ENCODE measurements at regions not wholly inside any gene's neighbourhood (a gene's known extent, or its start where the extent isn't known, plus 50 kb on each side); places are given as distances from the start of the nearest gene placed in this dataset.

- DNase-seq (ENCODE audit: low spot score): no peak
Measured at GRCh38 chr12:91622037-91622436, 439.4 kb upstream of the DCN start.

GRCh38 chr12:91620992-91621391, 438.4 kb upstream of the DCN start:
- no peak for DNase-seq (ENCODE audit: low spot score)

DNA sequence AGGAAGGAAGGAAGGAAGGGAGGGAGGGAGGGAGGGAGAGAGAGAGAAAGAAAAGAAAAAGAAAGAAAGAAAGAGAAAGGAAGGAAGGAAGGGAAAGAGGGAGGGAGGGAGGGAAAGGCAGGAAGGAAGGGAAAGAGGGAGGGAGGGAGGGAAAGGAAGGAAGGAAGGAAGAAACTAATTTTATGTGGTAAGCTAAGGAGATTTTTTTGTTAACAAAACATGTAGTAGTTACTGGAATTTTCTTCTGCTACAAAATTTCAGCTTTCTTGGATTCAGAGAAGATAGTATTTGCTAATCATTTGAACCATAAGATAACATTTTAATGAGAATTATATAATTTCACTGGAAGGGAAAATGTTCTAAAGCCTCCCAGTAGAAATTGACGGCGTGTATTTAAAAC, 437.8 kb upstream of the DCN start:
- no peak for DNase-seq (ENCODE audit: low spot score)

- no peak for DNase-seq (ENCODE audit: low spot score)
Measured at GRCh38 chr12:91618281-91618680, 435.7 kb upstream of the DCN start.

GRCh38 chr12:91617818-91618217, 435.2 kb upstream of the DCN start:
- DNase-seq (ENCODE audit: low spot score): no peak

DNA sequence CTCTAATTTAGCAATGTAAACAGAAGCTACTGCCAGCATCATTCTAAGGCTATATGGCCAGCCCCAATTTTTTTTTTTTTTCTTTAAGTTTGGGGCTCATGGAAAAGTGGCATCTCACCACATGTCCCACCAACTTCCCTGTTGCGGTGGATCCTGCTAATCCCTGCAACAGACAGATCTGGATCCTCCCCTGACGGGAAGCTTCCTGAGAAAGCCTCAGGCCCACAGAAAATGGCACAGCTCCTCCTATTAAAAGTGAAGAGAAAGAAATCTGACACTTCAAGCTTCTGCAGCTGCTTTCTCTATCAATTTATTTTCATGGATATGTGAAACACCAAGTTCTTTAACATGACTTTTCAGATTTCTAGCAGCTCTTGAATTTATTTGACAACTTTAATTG, 433.8 kb upstream of the DCN start:
- DNase-seq (ENCODE audit: low spot score): no peak

GRCh38 chr12:91613223-91613779, 430.7 kb upstream of the DCN start:
- DNase-seq (ENCODE audit: low spot score): no peak

DNA sequence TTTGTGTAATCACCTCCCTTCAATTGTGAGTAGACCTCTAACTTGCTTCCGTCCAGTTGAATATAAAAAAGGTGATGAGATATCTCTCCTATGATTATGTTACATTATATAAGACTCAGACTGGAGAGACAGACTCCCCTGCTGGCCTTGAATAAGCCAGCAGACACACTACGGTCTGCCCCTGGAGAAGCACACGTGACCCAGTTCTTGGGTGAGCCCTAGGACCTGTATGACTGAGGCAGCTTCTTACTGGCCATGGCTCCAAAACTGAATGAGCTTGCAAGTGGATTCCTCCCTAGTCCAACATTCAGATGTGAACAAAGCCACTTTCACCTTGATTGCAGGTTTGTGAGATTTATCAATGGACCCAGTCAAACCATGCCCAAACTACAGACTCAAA, 427.9 kb upstream of the DCN start:
- DNase-seq (ENCODE audit: low spot score): no peak

DNA sequence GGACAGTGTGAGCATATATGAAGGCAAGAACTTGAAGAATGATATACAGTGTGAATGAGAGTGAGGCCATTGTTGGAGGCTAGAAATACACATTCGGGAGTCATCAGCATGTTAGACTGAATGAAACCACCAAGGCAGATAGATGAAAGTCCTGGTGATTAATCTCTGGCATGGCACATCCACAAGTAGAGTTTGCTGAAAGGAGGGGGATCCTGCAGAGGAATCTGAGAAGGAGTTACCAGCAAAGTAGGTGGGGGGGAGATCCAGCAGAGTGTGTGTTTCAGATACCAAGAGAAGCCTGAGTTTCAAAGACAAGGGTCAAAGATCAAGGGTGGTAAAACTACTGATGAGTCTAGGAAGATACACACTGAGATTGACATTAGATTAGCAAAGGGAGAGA, 426.7 kb upstream of the DCN start:
- no peak for DNase-seq (ENCODE audit: low spot score)

GRCh38 chr12:91608542-91608941, 425.9 kb upstream of the DCN start:
- no peak for DNase-seq (ENCODE audit: low spot score)

DNA sequence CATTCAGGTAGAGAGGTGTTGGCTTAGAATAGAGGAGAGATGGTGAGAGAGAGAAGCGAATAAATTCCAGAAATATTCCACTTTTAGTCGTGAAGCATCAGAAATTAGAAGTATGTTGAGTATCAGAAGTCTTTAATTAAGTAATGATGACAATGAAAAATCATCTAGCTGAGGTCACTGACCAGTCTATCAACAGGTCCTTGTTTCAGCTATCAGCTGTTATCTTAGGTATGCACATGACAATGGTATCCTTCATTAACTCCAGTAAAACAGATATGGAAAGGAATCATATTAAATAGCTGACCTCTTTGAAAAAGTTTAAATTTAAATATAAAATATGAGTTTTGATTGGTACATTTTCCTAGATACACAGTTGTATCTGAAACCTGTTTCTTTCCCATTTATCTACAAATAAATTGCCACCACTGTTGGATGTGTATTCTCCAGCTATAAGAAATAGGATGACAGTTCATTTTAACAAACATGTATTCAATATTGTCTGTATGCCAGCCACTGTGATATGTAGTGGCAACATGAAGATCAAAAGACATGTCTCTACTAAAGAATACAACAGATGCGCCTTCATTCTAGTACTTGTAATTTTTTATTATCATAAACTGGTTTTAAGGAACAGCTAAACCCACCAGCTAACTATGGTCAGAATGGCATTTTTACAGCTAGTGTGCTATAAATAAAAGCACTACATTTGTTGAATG, 424.2 kb upstream of the DCN start:
- no peak for DNase-seq (ENCODE audit: low spot score)

- no peak for DNase-seq (ENCODE audit: low spot score)
Measured at GRCh38 chr12:91604897-91605296, 422.3 kb upstream of the DCN start.

DNA sequence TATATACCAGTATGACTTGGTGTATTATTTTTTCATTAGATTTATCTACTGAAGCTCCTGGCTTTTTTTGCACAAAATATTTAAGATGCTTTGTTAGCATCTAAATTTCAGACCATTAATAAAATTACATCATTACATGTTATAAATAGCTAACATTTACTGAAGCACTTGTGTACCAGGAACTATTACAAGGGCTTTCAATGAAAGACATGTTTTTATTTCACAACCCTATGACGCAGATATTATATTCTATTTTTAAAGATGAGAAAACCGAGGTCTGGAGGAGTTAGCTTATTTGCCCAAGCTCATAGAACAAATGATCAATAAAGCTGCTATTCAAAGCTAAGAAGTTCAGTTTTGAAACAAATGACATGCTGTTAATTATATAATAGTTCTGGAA, 420.4 kb upstream of the DCN start:
- DNase-seq (ENCODE audit: low spot score): no peak

DNA sequence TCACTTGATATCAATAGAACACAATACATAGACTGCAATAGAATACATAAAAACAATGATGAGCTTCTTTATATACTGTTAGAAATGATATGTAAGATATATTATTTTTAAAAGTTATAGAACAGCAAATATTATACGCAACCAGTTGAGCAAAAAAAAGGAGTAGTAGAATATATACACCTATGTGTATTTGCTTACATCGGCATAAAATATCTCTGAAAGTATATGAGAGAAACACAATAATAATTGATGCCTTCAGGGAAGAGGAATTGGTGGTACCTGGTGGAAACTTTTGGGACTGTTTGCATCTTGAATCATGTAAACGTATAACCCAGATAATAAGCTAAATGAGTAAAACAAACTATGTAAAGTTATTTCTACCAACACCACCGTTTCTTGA, 418.4 kb upstream of the DCN start:
- no peak for DNase-seq (ENCODE audit: low spot score)

GRCh38 chr12:91594715-91595114, 412.1 kb upstream of the DCN start:
- DNase-seq (ENCODE audit: low spot score): no peak

DNA sequence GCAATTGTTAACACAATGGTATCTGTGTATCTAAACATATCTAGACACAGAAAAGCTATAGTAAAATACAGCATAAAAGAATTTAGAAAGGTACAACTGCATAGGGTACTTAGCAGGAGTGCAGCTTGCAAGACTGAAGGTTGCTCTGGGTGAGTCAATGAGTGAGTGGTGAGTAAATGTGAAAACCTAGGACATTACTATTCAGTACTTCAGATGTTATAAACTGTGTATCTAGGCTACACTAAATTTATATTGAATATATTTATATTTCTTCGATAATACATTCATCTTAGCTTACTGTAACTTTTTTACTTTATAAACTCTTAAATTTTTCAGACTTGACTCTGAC, 409.0 kb upstream of the DCN start:
- no peak for DNase-seq (ENCODE audit: low spot score)

GRCh38 chr12:91590966-91591638, 408.5 kb upstream of the DCN start:
- DNase-seq (ENCODE audit: low spot score): no peak

- no peak for DNase-seq (ENCODE audit: low spot score)
Measured at GRCh38 chr12:91588874-91589454, 406.3 kb upstream of the DCN start.

- DNase-seq (ENCODE audit: low spot score): no peak
Measured at GRCh38 chr12:91586015-91586414, 403.4 kb upstream of the DCN start.

DNA sequence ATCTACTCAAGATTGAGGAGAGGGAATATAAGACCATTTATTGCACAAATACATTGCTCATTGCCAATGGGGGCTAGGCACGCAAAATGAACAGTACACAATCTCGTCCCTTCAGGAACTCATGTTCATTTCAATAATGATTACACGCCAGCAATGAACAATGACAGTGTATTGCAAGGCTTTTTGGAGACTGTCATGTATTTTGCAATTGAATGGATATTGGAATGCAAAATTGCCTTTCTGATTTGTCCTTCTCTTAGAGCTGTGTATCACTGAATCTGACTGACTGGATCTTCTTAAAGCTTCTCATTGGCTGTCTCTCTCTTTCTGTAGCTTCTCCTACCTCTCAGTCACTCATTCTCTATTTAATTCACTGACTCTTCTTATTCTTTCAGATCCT, 400.2 kb upstream of the DCN start:
- no peak for DNase-seq (ENCODE audit: low spot score)

GRCh38 chr12:91579516-91580263, 397.1 kb upstream of the DCN start:
- no peak for DNase-seq (ENCODE audit: low spot score)

Measured in NAMALWA (cell line).